CD4-positive, alpha-beta T cell treated with Interleukin-2 at 100 ng/mL for 4 hours (primary cell): ENCODE measurements at regions not wholly inside any gene's neighbourhood (a gene's known extent, or its start where the extent isn't known, plus 50 kb on each side); places are given as distances from the start of the nearest gene placed in this dataset.
A peak's percentile ranks its signal among the peaks of the same experiment; 100 is the strongest.

Experiments
- DNase-seq: peaks from one replicate; pipeline ENCODE4 v3.0.0-alpha.2; 2020; ENCODE audit warnings: low spot score

- no peak for DNase-seq
Observed at GRCh38 chr10:62631241-62631640, 173.3 kb upstream of the ADO start.

- DNase-seq = peak; percentile 66
Observed at GRCh38 chr10:62632071-62632809, 172.3 kb upstream of the ADO start.

- no peak for DNase-seq
Observed at GRCh38 chr10:62633976-62634375, 170.5 kb upstream of the ADO start.

- no peak for DNase-seq
Observed at GRCh38 chr10:62634576-62634975, 169.9 kb upstream of the ADO start.

DNA sequence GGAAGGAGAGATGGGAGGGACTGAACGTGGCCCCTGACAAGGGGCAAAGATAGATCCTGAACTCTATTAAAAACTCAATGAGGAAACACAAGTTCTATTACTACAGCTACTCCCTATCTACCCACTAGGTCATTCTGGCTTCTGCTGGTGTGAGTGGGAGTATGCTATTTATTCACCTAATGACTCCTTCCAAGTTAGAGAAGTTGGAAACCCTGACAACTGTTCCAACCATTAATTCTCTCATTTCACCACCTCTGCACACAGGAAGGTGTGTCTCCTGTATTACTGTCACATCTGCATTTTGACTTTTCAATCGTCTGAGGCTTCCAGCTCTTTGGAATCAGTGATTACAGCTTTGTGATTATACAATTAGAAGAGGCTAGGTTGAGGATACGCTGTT is 169.4 kb upstream of the ADO start:
- DNase-seq = no peak

DNA sequence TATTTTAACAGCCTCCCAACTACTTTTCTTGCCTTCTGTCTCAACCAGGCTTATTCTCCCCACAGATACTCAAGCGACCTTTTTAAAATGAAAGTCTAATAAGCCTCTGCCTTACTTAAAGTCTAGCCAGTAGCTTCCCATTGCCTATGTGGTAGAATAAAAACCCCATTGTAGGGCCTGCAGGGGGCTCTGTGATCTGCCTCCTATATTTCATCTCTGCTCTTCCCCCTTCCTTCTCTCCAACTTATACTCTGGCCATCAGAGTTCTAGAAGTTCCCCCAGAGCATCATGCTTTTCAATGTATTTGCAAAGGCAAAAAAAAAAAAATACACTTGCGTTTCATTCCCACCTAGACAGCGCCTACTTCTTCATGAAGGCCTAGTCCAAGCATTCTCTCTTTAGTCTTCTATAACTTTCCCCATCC is 167.7 kb upstream of the ADO start:
- peak; percentile 30 for DNase-seq

GRCh38 chr10:62637249-62638061 is 167.1 kb upstream of the ADO start:
- peak; percentile 81 for DNase-seq

DNA sequence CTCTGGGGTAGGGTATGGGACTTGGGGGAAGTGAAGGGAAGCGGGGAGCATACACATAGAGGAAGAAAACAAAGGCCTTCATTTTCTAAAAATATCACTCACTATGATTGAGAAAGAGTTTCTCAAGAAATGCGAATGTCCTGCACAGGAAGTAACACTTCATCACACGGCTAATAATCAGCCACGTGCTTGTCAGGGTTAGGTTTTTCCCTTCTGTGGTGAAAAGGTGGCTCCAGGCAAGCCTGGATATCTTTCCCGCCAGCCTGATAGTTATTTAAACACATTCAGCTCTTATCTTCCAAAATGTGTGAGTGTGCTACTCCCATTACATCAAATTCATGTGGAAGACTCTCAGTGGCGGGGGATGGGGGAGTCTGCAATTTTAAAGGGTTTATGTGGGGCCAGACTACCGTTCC is 166.4 kb upstream of the ADO start:
- peak; percentile 31 for DNase-seq

GRCh38 chr10:62639144-62639543 is 165.4 kb upstream of the ADO start:
- DNase-seq = no peak

DNA sequence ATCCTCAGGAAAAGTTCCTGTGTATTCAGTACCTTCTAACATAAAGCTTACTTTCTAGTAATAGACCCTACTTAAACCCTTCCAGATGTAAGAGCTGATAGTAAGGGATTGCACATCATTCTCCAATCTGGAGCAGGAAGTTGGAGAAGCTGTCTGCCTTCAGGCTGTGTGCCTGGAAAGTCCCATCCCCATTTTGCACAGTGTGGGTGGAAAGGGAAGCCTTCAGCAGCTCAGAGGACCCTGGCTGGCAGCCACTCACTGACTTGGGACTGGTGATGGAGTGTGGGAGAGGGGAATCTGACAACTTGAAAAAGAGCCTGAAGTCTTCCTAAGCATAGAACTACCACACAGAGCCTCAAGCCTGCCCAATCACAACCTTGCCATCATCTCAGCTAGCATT is 164.1 kb upstream of the ADO start:
- no peak for DNase-seq

DNA sequence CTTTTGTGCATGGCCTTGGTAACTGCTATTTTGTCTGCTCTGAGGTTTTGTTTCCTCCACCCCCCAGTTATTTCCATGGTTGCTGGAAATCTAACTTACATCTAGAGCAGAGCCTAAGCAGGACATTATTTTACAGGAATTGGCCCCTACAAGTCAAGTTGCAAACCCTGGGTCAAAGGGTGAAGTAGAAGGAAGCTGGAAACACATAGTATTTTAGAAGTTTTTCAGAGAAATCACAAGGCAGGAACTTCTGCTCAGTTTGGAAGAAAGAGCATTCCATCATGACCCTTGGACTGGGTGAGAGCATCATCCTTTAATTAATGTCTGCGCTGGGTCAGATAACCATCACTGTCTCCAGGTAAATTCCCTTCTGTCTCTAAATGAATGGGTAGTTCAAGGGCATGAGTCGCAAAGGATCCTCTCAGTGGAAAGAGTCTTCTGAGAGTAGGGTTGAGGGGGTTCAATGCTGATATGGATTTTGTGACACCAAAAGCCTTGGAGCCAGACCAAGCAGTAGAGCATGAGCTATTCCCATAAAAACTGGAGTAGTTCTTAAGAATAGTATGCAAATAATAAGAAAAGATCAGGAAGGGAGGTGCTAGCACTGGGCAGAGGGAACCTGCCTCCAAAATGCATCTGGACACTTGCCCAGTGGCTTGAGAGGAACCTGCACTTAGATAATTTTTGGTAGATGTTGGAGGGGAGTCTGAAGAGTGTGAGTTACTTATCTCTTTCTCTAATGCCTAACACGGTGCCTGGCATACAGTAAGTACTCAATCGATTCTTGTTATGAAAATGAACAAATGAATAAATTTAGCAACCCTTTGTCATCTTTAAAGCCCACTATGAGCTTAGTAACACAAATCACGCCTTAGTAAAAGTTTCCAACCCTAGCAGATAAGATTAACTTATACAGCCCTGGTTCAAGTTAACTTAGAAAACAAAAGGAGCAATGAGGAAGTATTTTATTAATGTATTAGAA is 160.6 kb upstream of the ADO start:
- DNase-seq = no peak

- DNase-seq = no peak
Observed at GRCh38 chr10:62647375-62648092, 157.0 kb upstream of the ADO start.

DNA sequence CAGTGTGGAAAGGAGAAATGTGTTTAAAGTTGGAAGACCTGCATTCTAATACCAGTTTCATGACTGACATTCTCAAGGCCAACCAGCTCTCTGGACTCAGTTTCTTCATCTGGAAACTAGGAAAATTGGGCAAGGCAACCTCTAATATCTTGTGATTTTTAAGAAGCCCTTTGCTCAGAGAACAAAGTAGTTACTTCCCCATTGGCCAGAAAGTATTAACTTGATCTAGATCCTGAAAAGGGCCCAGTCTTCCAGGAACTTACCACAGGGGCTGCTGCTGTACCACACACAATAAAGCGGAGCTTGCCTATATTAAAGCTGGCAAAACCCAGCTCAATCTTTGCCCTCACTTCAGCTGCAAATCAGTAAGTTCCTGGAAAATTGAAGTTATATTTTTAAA is 155.6 kb upstream of the ADO start:
- no peak for DNase-seq

GRCh38 chr10:62650411-62650810 is 154.1 kb upstream of the ADO start:
- no peak for DNase-seq

DNA sequence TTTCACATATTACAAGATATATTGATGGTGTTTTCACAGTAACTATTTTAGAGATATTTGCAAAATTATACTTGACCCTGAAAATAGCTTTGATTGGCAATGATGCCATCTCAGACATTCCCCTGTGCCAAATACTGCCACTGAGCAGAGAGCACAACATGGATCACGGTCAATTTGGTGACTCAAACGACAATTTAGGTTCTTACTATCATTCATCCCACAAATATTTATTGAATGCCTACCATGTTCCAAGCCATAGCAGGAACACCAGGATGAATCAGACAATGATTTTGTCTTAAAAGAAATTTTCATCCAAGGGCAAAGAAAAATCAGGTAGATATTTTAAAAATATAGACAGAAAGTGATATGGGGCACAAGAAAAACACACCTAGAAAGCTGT is 153.2 kb upstream of the ADO start:
- no peak for DNase-seq

DNA sequence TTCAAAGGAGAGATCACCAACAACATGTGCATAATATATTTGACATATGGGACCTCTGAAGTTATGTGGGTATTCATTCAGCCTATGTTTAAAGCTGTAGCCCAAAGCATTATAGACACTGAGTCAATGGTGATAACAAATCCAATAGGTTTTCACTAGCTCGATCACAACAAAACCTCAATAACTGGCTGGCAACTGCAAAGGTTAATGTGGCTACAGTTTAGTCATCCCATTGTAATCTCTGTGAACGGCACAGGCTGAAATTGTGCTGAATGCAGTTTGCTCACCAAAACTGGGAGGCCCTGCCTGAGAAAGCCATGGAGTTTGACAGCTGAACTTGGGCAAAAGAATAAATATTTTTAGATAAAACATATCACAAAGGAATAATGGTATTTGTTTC is 152.4 kb upstream of the ADO start:
- DNase-seq = no peak

- no peak for DNase-seq
Observed at GRCh38 chr10:62652564-62652963, 152.0 kb upstream of the ADO start.

DNA sequence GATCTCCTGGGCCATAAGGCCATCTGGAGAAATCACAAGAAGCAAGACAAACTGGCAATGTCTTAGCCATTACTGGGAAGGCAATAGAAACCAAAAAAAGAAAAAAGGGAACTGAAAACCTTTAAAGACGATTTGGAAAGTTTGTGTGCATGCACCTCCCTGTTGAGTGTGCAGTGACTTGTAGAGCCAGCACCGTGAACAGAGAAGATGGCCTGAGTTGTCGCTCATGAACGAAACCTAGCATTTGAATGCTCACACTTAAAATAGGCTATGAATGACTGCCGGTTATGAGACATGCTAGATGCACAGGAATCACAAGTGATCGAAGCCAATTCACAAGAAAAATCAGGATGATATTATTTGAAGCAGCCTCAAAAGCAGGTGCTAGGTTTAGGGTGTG is 151.3 kb upstream of the ADO start:
- DNase-seq = no peak

DNA sequence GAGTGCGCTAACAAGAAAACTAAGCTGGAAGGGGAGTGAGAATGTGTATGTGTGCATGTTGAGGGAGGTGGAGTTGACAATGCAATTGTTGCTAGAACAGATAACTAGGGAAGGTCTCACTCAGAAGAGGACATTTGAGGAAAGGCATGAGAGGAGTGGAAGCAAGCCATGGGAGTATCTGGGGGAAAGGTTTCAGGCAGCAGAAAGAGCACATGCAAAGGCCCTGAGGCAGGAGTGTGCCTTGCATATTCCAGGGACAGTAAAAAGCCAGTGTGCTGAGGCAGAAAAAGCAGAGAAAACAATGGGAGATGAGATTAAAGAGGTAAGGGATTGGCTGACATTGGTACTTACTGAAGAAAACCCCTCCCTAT is 149.6 kb upstream of the ADO start:
- DNase-seq = no peak

DNA sequence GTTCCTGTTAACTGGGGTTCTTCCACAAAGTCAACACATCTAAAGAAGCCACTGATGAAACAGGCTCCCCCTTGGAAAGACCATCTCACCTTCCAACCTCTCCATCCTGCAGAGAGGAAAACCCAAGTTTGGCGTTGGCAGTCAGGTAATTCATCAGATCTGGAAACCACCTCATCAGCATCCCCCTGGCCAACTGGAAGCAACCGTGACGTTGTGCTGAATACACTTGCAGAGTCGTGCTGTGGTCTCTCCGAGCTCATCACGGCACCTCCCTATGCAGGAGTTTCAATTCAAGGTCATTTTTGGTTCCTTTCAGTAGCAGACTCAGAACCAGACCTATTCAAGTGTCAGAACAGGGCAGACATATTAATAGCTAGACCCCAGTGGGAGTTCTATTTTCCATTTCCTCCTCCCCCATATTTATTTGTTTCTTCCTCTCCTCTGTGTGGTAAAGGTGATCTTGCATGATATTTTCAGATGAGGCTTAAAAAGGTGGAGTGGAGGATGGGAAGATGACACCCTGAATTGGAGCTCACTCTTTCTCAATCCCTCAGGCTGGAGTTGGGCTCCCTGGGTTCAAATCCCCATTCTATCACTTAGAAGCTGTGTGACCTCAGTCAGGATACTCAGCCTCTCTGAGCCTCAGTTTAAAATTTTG is 149.1 kb upstream of the ADO start:
- no peak for DNase-seq

DNA sequence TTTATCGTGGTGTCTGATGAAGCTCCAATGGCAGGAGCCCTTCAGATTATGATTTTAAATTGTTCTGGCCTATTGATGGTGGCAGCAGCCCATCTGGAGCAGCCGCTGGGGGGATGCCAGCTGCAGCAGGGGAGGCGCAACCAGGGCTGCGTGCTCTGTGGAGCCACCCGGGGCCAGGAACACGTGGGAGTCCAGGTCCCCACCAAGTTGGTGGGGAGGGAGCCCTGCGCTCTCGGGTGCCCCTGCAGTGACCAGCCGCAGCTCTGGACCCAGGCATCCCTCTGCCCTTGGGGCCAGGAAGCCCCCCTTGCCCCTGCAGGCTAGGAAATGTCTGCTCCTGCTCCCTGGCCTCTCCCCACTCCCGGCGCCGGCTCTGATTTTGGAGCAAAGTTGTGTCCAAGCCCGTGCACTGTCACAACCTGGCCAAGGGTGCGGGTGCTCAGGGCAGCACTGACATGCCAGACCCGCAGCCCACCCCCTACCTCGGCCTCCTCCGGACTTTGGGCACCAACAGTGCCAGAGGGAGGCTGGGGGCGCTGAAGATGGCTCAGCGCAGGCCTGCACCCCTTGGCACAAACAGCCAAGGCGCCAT is 147.2 kb upstream of the ADO start:
- DNase-seq = no peak
